ENCODE measurements at regions not wholly inside any gene's neighbourhood (a gene's known extent, or its start where the extent isn't known, plus 50 kb on each side); places are given as distances from the start of the nearest gene placed in this dataset.

DNA sequence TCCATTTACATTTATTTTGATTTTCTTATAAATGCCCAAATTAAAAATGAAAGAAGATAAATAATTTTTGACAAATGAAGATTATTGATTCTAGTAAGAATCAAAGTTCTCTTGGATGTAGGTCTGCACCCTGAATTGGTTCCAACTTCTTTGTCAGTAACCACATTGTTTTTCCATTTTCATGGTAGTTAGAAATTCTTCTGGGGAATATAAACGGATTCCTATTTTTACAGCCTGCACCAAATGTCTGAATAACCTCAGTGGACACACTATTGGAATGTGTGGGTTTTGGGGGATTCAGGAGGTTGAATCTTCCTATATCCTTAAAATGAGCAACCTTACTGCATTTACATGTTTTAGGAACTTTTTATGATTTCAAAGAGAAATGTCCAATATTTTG lies 1085.3 kb upstream of the MAP3K7 start:
- H3K9me3 ChIP-seq (ENCODE audit: insufficient read depth, low read length): no peaks in the 10 kb centered on the region
- H3K27me3 ChIP-seq (ENCODE audit: insufficient read depth, insufficient read length): no peaks in the 10 kb centered on the region
- no peaks in the 10 kb centered on the region for H3K4me1 ChIP-seq (ENCODE audit: insufficient read depth, insufficient read length)
- H3K36me3 ChIP-seq (ENCODE audit: insufficient read depth, insufficient read length, low read length): no peaks in the 10 kb centered on the region
- no peak for DNase-seq (ENCODE audit: low read depth, low spot score)
- TF ChIP-seq YY1 (IDR thresholded peaks at IDR 0.05; ENCODE audit: insufficient read depth, insufficient read length): no peak
- no peak overlapping the region for H3K4me3 ChIP-seq (ENCODE audit: insufficient read length, low read depth)
- no peak overlapping the region for H3K9ac ChIP-seq (ENCODE audit: insufficient read length, low read depth)

DNA sequence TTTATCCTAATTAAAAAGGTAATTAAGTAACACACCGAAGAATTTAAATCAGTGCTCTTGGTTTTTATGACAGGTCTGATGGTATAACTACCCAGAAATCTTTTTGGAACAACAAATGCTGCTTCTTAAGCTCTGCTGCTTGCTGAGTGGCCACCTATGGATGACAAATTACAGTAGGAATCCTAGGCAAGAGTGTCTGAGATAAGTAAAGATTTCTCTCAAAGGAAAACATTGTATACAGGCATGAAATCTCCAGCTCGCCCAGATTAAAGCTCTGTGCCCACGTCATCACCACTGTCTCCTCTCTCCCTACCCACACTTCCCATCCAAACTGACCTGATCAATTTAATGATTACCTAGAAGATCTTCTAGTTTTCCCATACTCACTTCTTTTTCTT lies 1083.0 kb upstream of the MAP3K7 start:
- Histone ChIP-seq H3K9ac (ENCODE audit: insufficient read length, low read depth) (no peak overlapping the region), H3K4me3 (ENCODE audit: insufficient read length, low read depth) (no peak overlapping the region), H3K4me1 (ENCODE audit: insufficient read depth, insufficient read length) (no peaks in the 10 kb centered on the region), H3K27me3 (ENCODE audit: insufficient read depth, insufficient read length) (no peaks in the 10 kb centered on the region), H3K9me3 (ENCODE audit: insufficient read depth, low read length) (no peaks in the 10 kb centered on the region), H3K36me3 (ENCODE audit: insufficient read depth, insufficient read length, low read length) (no peaks in the 10 kb centered on the region)
- TF ChIP-seq ZNF274 (IDR thresholded peaks at IDR 0.05; ENCODE audit: low read depth, low read length): no peak
- no peak for TF ChIP-seq YY1 (IDR thresholded peaks at IDR 0.05; ENCODE audit: insufficient read depth, insufficient read length)
- TF ChIP-seq SUZ12 (IDR thresholded peaks at IDR 0.05; ENCODE audit: extremely low read depth, insufficient read depth, insufficient read length): no peak
- no peak for DNase-seq (ENCODE audit: low read depth, low spot score)

DNA sequence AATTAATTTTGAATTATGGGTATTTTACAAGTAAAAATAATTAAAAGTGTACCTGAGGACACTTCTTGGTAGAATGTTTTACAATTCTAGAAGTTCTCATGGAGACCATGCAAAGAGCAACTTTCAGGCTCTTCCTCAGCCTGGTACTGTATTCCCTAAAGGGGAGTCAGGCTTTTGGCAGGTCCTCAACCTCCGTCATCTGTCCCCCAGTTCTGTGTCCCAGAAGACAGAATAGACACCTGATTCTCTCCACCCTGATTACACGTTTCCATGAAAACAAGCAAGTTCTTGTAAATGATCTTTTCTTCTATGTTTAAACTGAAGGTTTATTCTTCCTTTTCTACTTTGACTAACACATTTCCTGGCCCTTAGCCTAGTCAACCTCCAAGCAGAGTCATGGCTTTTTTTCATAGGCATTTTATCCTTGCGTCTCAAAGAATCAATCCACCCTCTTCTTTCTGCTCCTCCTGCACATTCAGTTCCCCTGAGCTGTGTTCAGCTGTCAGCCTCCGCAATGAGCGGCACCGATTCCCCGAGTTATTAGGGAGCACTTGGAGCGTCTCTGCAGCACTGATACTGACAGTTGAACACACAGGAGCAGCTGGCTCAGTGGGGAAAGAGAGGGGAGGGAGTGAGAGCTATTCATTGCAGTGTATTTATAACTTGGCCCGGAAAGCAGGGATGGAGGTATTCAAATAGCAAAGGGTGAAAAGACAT lies 1082.4 kb upstream of the MAP3K7 start:
- DNase-seq (ENCODE audit: low read depth, low spot score): no peak
- H3K4me1 ChIP-seq (ENCODE audit: insufficient read depth, insufficient read length): no peaks in the 10 kb centered on the region
- TF ChIP-seq YY1 (IDR thresholded peaks at IDR 0.05; ENCODE audit: insufficient read depth, insufficient read length) (no peak), SUZ12 (IDR thresholded peaks at IDR 0.05; ENCODE audit: extremely low read depth, insufficient read depth, insufficient read length) (no peak), ZNF274 (IDR thresholded peaks at IDR 0.05; ENCODE audit: low read depth, low read length) (no peak)
- H3K27me3 ChIP-seq (ENCODE audit: insufficient read depth, insufficient read length): no peaks in the 10 kb centered on the region
- H3K9me3 ChIP-seq (ENCODE audit: insufficient read depth, low read length): no peaks in the 10 kb centered on the region
- H3K36me3 ChIP-seq (ENCODE audit: insufficient read depth, insufficient read length, low read length): no peaks in the 10 kb centered on the region
- no peak overlapping the region for H3K4me3 ChIP-seq (ENCODE audit: insufficient read length, low read depth)
- H3K9ac ChIP-seq (ENCODE audit: insufficient read length, low read depth): no peak overlapping the region

DNA sequence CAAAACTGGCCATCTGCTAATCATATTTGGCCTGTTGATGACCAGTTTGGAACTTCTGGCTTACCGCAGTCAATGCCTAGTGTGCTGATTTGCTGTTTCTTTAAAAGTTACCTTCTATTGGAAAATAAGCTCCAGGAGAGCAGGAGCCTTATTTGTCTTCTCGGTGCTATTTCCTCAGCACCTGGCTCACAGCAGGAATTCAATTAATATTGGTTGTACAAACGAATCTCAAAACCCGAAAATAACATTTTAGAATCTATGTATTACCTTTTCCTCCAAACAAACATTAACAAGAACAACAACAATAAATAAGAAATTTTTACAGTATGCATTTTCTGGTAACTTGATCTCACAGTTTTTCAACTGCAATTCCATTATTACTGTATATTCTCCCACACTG lies 1080.7 kb upstream of the MAP3K7 start:
- TF ChIP-seq ZNF274 (IDR thresholded peaks at IDR 0.05; ENCODE audit: low read depth, low read length) (no peak), YY1 (IDR thresholded peaks at IDR 0.05; ENCODE audit: insufficient read depth, insufficient read length) (no peak), SUZ12 (IDR thresholded peaks at IDR 0.05; ENCODE audit: extremely low read depth, insufficient read depth, insufficient read length) (no peak)
- Histone ChIP-seq H3K36me3 (ENCODE audit: insufficient read depth, insufficient read length, low read length) (no peaks in the 10 kb centered on the region), H3K4me3 (ENCODE audit: insufficient read length, low read depth) (no peak overlapping the region), H3K4me1 (ENCODE audit: insufficient read depth, insufficient read length) (no peaks in the 10 kb centered on the region), H3K9ac (ENCODE audit: insufficient read length, low read depth) (no peak overlapping the region), H3K9me3 (ENCODE audit: insufficient read depth, low read length) (no peaks in the 10 kb centered on the region; the same call in 1 of the 2 replicates), H3K27me3 (ENCODE audit: insufficient read depth, insufficient read length) (no peaks in the 10 kb centered on the region)
- DNase-seq (ENCODE audit: low read depth, low spot score): no peak

DNA sequence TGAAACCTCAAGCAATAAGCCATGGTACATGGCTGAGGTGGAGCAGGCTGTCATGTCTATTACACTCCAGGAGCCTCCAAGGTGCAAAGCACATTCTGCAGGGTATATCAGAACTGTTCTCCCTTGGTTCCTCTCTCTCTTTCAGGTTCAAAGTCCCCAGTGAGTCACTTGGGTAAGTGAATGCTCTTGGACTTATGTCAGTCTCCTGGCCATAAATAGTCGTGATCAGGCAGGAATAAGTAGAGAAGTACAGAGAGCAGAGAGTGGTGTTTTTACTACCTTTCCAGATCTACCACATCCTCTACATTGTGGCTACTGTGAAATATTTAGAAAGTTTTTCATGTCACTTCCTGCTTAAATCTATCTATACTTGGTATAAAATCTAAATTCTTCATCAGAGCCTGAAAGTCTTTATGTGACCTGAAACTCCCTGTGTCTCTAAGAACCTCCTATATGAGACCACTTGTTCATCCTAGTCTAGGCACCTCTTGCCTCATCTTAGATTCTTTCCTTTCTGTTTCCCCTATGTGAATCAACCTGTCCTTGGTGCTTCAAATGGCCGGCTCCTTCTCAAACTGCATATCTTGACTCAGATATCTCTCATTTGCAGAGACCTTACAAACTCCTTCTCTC lies 1077.6 kb upstream of the MAP3K7 start:
- no peaks in the 10 kb centered on the region; the same call in 1 of the 2 replicates for H3K9me3 ChIP-seq (ENCODE audit: insufficient read depth, low read length)

DNA sequence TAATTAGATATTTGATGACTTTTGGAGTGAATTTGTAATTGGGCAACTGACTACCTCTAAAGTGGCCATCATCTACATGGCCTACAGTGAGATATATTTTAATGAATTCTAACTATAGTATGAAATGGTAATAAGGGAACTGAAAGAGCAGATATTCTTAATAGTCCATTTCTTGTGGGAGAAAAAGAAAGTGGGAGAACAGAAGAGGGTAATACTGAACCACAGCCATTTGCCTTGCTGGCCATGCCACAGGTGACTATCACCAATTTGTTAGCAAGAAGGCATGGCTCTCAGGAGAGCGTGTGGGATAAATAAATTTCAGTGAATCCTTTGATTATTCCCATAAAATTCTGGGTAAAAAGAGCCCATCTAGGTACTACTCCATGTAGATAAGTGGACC lies 1074.0 kb upstream of the MAP3K7 start:
- Histone ChIP-seq H3K4me1 (ENCODE audit: insufficient read depth, insufficient read length) (no peaks in the 10 kb centered on the region), H3K4me3 (ENCODE audit: insufficient read length, low read depth) (no peak overlapping the region), H3K9me3 (ENCODE audit: insufficient read depth, low read length) (no peaks in the 10 kb centered on the region; the same call in 1 of the 2 replicates), H3K27me3 (ENCODE audit: insufficient read depth, insufficient read length) (no peaks in the 10 kb centered on the region), H3K36me3 (ENCODE audit: insufficient read depth, insufficient read length, low read length) (no peaks in the 10 kb centered on the region), H3K9ac (ENCODE audit: insufficient read length, low read depth) (no peak overlapping the region)
- TF ChIP-seq SUZ12 (IDR thresholded peaks at IDR 0.05; ENCODE audit: extremely low read depth, insufficient read depth, insufficient read length) (no peak), ZNF274 (IDR thresholded peaks at IDR 0.05; ENCODE audit: low read depth, low read length) (no peak), YY1 (IDR thresholded peaks at IDR 0.05; ENCODE audit: insufficient read depth, insufficient read length) (no peak)
- no peak for DNase-seq (ENCODE audit: low read depth, low spot score)

More for the DNA sequence above, 1077.6 kb upstream of the MAP3K7 start:
- TF ChIP-seq YY1 (IDR thresholded peaks at IDR 0.05; ENCODE audit: insufficient read depth, insufficient read length) (no peak), SUZ12 (IDR thresholded peaks at IDR 0.05; ENCODE audit: extremely low read depth, insufficient read depth, insufficient read length) (no peak), ZNF274 (IDR thresholded peaks at IDR 0.05; ENCODE audit: low read depth, low read length) (no peak)
- Histone ChIP-seq H3K9ac (ENCODE audit: insufficient read length, low read depth) (no peak overlapping the region), H3K36me3 (ENCODE audit: insufficient read depth, insufficient read length, low read length) (no peaks in the 10 kb centered on the region), H3K4me3 (ENCODE audit: insufficient read length, low read depth) (no peak overlapping the region), H3K27me3 (ENCODE audit: insufficient read depth, insufficient read length) (no peaks in the 10 kb centered on the region), H3K4me1 (ENCODE audit: insufficient read depth, insufficient read length) (no peaks in the 10 kb centered on the region)
- DNase-seq (ENCODE audit: low read depth, low spot score): no peak

DNA sequence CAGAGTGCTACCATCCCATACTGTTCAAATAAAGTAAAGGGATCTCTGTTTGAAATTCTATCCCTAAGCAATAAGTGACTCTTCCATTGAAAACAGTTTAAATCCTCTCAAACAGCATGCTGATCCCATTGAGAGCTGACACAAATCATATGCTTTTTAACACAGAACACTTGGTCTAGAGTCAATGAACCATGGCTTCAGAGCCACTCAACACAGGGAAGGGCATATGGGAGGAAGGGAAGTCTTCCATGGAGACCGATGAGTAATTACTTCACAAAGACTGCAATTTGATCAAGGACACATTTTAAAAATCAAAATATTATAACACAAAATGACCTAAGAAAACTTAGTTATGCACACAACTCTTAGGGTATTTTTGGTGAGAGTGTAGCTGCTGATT lies 1073.0 kb upstream of the MAP3K7 start:
- no peak for DNase-seq (ENCODE audit: low read depth, low spot score)
- H3K4me3 ChIP-seq (ENCODE audit: insufficient read length, low read depth): no peak overlapping the region
- no peaks in the 10 kb centered on the region for H3K36me3 ChIP-seq (ENCODE audit: insufficient read depth, insufficient read length, low read length)
- H3K4me1 ChIP-seq (ENCODE audit: insufficient read depth, insufficient read length): peaks cover 3% of the 10 kb centered on the region
- no peaks in the 10 kb centered on the region for H3K27me3 ChIP-seq (ENCODE audit: insufficient read depth, insufficient read length)
- TF ChIP-seq YY1 (IDR thresholded peaks at IDR 0.05; ENCODE audit: insufficient read depth, insufficient read length) (no peak), ZNF274 (IDR thresholded peaks at IDR 0.05; ENCODE audit: low read depth, low read length) (no peak), SUZ12 (IDR thresholded peaks at IDR 0.05; ENCODE audit: extremely low read depth, insufficient read depth, insufficient read length) (no peak)
- H3K9ac ChIP-seq (ENCODE audit: insufficient read length, low read depth): no peak overlapping the region
- no peaks in the 10 kb centered on the region; the same call in 1 of the 2 replicates for H3K9me3 ChIP-seq (ENCODE audit: insufficient read depth, low read length)
